ENCODE measurements at regions not wholly inside any gene's neighbourhood (a gene's known extent, or its start where the extent isn't known, plus 50 kb on each side); places are given as distances from the start of the nearest gene placed in this dataset.

DNA sequence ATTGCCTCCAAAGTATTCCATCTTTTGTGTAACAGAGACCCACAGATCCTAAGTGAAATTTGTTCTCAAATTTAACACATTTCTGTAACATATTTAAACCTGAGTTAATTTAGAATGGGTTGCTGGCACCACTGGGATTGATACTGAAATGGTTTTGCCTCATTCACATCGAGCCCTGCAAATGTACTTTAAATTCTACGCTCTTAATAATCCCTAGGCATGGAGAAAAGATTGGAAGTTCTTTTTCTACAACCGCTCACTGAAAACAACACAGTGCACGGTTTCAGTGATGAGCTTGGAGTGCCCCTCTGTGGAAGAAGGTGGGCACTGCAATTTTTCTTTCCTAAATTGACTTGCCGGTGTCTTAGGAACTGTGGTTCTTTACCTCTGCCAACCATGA lies 109.9 kb upstream of the ATP11B start:
- peaks cover 5 to 6% of the 10 kb centered on the region in 2 donors for H3K4me1 ChIP-seq (replicated peaks in 1 of 2)
- H3K27ac ChIP-seq: no peak overlapping the region
- peak; percentile 69 to 84 (median 74) for ATAC-seq (replicated peaks in 6 of 8)
- WGBS, 10 experiments: 0 to 7% (median 2%) methylated on average over 1 to 5 of the region's 5 CpGs; no CpG with 5 or more reads in 1 of the 10 experiments
- in situ Hi-C loops (cut with MboI; ENCODE audit: low pct_unique_long_range_greater_than_20kb in 2 of 9, low sequenced_read_pairs in 9 of 9, unreplicated experiment in 9 of 9): loop anchor here in 5 of 9 experiments (25.0 kb wide), 2 partner anchors 421 to 971 kb away; partner anchors contain the start of gene SOX2 (in 4 of the 5)
- H3K4me3 ChIP-seq: peak overlapping the region in 2 of 5 donors; percentile 51 to 61

DNA sequence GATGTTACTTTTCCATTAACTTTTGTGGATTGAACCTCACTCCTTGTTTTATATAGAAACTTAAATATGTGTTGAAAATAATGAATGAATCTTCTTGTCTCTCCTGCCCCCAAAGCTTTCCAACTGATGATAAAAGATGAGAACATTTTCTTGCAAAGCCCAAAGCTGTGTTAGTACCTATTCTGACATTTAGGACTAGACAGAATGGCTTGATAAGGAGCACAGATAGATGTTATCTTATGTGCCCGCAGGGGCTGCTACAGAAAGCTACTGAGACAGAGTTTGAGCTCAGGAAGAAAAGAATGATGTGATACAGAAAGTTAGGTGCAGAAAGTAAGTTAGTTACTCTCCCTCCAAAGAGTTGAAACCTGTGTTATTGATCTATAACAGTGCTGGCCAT lies 109.4 kb upstream of the ATP11B start:
- no peak overlapping the region for H3K4me3 ChIP-seq
- in situ Hi-C loops (cut with MboI; ENCODE audit: low pct_unique_long_range_greater_than_20kb in 2 of 9, low sequenced_read_pairs in 9 of 9, unreplicated experiment in 9 of 9): loop anchor here in 5 of 9 experiments (25.0 kb wide), 2 partner anchors 422 to 972 kb away; partner anchors contain the start of gene SOX2 (in 4 of the 5)
- peaks cover 5 to 6% of the 10 kb centered on the region in 2 donors for H3K4me1 ChIP-seq (replicated peaks in 1 of 2)
- WGBS, 10 experiments: 0 to 29% (median 0%) methylated on average over 1 of the region's 1 CpG; no CpG with 5 or more reads in 2 of the 10 experiments
- no peak overlapping the region for H3K27ac ChIP-seq
- ATAC-seq (replicated peaks in 6 of 8): no peak

DNA sequence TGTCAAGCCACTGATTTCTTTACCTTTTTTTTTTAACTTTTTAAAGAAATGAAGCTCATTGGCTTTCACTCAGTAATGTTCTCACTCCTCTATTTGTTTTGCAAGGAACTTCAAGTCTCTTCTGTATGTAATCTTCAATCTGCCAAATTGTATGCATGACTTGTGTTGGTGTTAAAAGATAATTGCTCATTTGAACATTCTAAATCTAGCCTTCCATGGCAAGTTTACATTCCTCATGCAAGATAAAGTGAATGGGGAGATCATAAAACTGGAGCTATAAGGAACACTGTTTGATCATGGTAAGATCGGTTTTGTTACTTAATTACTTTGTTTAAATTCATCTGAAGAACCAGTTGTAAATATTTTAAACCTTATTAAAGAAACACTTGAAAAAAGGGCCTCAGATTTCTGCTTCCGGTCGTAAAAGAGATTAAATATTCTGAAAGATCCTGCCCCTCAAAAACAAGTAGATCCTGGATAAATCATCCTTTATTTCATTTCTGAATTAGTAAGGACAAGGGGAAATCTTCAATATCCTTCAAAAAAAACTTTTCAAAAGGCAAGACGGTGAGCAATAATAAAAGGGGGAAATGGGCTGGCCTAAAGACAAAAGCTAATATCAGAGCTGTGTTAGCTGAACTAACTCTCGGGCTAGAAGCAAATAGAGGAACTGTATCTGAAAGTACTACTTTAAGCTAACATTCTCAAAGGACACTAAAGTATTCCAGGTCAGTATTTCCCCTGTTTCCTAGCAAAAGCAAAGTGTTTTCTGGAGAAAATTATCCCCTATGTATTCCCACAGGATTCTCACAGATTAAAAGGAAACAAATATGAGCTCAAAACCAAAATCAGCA lies 107.0 kb upstream of the ATP11B start:
- Histone ChIP-seq H3K4me3 (no peak overlapping the region), H3K4me1 (replicated peaks in 1 of 2) (peaks cover 6 to 15% of the 10 kb centered on the region in 2 donors), H3K27ac (no peak overlapping the region)
- in situ Hi-C loops (cut with MboI; ENCODE audit: low pct_unique_long_range_greater_than_20kb in 2 of 9, low sequenced_read_pairs in 9 of 9, unreplicated experiment in 9 of 9): loop anchor here in 5 of 9 experiments (25.0 kb wide), 2 partner anchors 424 to 974 kb away; partner anchors contain the start of gene SOX2 (in 4 of the 5)
- no peak for ATAC-seq (replicated peaks in 6 of 8)
- WGBS, 10 experiments: 27 to 100% (median 70%) methylated on average over 1 to 5 of the region's 5 CpGs

DNA sequence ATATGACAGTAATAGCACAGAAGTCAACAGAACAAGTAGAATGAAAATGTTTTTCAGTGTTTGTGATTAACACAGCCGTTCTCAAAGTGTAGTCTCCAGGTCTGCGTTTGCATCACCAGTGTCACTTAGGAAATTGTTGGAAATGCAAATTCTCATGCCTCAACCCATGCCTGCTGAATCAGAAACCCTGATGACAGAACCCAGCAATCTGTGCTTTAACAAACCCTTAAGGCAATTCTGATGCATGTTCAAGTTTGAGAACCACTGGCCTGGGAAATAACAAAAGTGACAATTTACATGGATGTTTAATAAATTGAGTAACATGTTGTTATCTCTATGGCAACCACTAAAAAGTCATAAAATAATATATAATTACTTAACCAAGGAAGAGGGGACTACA lies 103.1 kb upstream of the ATP11B start:
- H3K27ac ChIP-seq: peak overlapping the region in 1 of 2 donors; percentile 12
- ATAC-seq (replicated peaks in 6 of 8): peak in 5 of 8 experiments; percentile 31 to 93 (median 38)
- in situ Hi-C loops (cut with MboI; ENCODE audit: low pct_unique_long_range_greater_than_20kb in 2 of 9, low sequenced_read_pairs in 9 of 9, unreplicated experiment in 9 of 9): loop anchor here in 5 of 9 experiments (25.0 kb wide), 2 partner anchors 428 to 978 kb away; partner anchors contain the start of gene SOX2 (in 4 of the 5)
- peaks cover 0 to 10% of the 10 kb centered on the region in 2 donors for H3K4me1 ChIP-seq (replicated peaks in 1 of 2)
- WGBS, 10 experiments: 25 to 72% (median 42%) methylated on average over 2 of the region's 2 CpGs; no CpG with 5 or more reads in 1 of the 10 experiments
- H3K4me3 ChIP-seq: no peak overlapping the region

DNA sequence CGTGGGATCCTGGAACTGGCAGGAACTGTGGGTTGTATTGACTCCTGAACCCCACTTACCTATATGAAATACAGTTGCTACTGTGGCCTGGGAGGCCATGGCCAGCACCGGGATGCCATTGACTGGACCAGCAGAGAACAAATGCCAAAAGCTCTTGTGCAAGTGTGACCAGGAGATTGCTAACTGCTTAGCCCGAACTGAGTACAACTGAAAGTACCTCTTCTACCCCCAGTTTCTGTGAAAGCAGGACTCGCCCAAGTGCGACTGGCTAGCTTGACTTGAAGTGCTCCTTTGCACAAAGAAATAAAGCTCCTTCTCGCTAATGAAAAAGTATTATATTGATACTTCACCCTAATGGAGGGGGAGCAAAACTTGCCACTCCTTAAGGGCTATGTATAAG lies 101.3 kb upstream of the ATP11B start:
- in situ Hi-C loops (cut with MboI; ENCODE audit: low pct_unique_long_range_greater_than_20kb in 2 of 9, low sequenced_read_pairs in 9 of 9, unreplicated experiment in 9 of 9): loop anchor here in 5 of 9 experiments (25.0 kb wide), 2 partner anchors 430 to 980 kb away; partner anchors contain the start of gene SOX2 (in 4 of the 5)
- H3K4me1 ChIP-seq (replicated peaks in 1 of 2): peaks cover 0 to 10% of the 10 kb centered on the region in 2 donors
- H3K4me3 ChIP-seq: no peak overlapping the region
- H3K27ac ChIP-seq: no peak overlapping the region
- WGBS, 10 experiments: 0 to 100% (median 69%) methylated on average over 2 to 5 of the region's 6 CpGs; no CpG with 5 or more reads in 3 of the 10 experiments
- ATAC-seq (replicated peaks in 6 of 8): no peak

DNA sequence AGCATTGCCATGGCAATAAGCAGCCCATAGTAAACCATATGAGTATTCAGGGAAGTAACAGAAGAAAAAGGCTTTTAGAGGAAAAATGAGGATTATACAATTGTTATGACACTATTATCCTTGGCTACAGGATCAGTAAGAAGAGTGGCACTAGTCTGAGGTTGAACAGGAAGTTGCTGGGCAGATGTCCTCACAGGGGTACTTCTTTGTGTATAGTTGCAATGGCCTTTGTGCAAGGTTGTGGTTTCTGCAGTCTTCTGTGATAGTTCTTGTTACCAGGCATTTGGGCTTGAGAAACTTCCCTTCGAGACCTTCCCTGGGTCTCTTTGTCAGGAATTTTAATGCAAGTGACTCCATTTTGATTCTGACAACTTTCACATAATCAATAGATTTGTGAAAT lies 100.6 kb upstream of the ATP11B start:
- ATAC-seq (replicated peaks in 6 of 8): no peak
- Histone ChIP-seq H3K4me1 (replicated peaks in 1 of 2) (peaks cover 0 to 10% of the 10 kb centered on the region in 2 donors), H3K27ac (no peak overlapping the region), H3K4me3 (no peak overlapping the region)
- WGBS, 10 experiments: 0 to 100% (median 83%) methylated on average over 1 of the region's 1 CpG; no CpG with 5 or more reads in 5 of the 10 experiments
- in situ Hi-C loops (cut with MboI; ENCODE audit: low pct_unique_long_range_greater_than_20kb in 2 of 9, low sequenced_read_pairs in 9 of 9, unreplicated experiment in 9 of 9): loop anchor here in 5 of 9 experiments (25.0 kb wide), 2 partner anchors 430 to 980 kb away; partner anchors contain the start of gene SOX2 (in 4 of the 5)

DNA sequence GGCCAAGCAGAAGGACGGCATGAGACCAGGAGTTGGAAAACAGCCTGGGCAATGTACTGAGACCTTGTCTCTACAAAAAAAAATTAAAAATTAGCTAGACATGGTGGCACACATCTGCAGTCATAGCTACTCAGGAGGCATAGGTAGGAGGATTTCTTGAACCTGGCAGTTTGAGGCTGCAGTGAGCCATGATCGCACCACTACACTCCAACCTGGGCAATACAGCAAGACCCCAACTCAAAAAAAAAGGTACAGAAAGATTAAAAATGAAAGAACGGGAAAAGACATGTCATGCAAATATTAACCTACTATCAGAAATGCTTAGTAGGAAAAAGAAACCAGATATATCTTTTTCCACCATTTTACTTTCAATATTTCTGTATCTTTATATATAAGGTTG lies 99.6 kb upstream of the ATP11B start:
- WGBS, 10 experiments: 0 to 100% (median 93%) methylated on average over 1 to 3 of the region's 3 CpGs
- in situ Hi-C loops (cut with MboI; ENCODE audit: low pct_unique_long_range_greater_than_20kb in 2 of 9, low sequenced_read_pairs in 9 of 9, unreplicated experiment in 9 of 9): loop anchor here in 5 of 9 experiments (25.0 kb wide), 2 partner anchors 431 to 981 kb away; partner anchors contain the start of gene SOX2 (in 4 of the 5)

DNA sequence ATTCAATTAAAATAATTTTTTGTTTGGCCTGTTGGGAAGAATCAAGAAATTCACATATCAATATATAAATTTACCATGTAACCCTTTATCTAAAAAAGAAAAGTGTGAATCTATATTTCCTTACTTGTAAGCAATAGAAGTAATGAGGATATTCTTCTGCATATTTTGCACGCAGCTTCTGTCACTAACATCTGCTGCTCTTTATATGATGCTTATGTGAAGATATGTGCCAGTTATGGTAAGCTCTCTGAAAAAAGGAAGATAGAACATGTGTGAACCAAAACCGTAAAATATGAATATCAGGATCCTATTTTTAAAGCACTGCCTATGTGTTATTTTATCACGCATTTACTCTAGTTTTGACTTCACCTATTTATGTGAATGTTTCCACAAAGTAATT lies 96.4 kb upstream of the ATP11B start:
- ATAC-seq (replicated peaks in 6 of 8): no peak
- 7 to 100% (median 71%) methylated on average over 1 to 3 of the region's 3 CpGs; no CpG with 5 or more reads in 2 of the 10 experiments for WGBS, 10 experiments
- Histone ChIP-seq H3K27ac (no peak overlapping the region), H3K4me3 (no peak overlapping the region), H3K4me1 (replicated peaks in 1 of 2) (no peaks in the 10 kb centered on the region)
- in situ Hi-C loops (cut with MboI; ENCODE audit: low pct_unique_long_range_greater_than_20kb in 2 of 9, low sequenced_read_pairs in 9 of 9, unreplicated experiment in 9 of 9): loop anchor here in 5 of 9 experiments (25.0 kb wide), 2 partner anchors 435 to 985 kb away; partner anchors contain the start of gene SOX2 (in 4 of the 5)

More for the DNA sequence above, 99.6 kb upstream of the ATP11B start:
- Histone ChIP-seq H3K4me1 (replicated peaks in 1 of 2) (peaks cover 0 to 10% of the 10 kb centered on the region in 2 donors), H3K27ac (no peak overlapping the region), H3K4me3 (no peak overlapping the region)
- no peak for ATAC-seq (replicated peaks in 6 of 8)

DNA sequence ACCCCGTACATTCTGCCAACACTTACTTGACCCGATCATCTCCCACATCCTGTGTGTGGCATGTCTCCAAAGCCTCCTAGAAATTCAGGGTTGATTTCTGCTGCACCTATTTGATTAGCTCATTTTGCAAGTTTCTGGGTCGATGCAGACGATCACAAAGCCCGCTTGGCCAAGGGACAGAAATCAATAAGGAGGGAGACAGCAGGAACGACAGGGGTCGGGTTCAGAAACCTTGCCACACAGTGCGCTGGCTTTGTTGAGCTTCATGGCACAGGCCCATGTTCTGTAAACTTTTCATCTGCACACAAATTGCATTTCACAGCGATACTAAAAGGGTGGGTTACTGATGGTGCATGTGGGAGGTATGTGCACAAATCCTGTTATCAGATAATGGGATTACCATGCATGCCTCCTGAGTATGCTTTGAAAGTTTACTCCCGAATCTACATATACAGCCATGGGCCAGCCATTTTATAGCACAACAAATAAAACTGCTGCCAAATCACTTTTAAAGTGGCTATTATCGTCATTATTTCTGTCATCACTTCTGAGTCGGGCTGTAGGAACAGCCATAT lies 95.9 kb upstream of the ATP11B start:
- Histone ChIP-seq H3K4me3 (no peak overlapping the region), H3K27ac (no peak overlapping the region), H3K4me1 (replicated peaks in 1 of 2) (no peaks in the 10 kb centered on the region)
- in situ Hi-C loops (cut with MboI; ENCODE audit: low pct_unique_long_range_greater_than_20kb in 2 of 9, low sequenced_read_pairs in 9 of 9, unreplicated experiment in 9 of 9): loop anchor here in 5 of 9 experiments (25.0 kb wide), 2 partner anchors 435 to 985 kb away; partner anchors contain the start of gene SOX2 (in 4 of the 5)
- WGBS, 10 experiments: 20 to 100% (median 80%) methylated on average over 1 to 10 of the region's 12 CpGs; no CpG with 5 or more reads in 1 of the 10 experiments
- ATAC-seq (replicated peaks in 6 of 8): peak in 3 of 8 experiments; percentile 46 to 96 (median 93)

DNA sequence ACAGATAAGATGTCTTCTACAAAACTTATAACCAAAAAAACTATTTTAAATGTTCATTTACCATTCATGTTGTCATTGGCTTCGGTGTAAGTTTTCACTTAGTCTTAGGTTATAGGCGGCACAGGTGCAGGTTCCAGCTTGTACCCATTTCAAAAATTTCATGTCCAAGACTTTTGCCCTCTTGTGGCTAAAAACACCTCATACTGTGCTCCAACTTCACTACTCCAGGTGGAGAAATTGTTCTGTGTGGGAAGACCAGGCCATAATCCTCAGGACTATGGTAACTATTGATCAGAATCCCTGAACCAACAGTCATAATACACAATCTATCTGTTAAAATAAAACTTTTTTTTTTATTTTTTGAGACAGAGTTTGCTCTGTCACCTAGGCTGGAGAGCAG lies 95.2 kb upstream of the ATP11B start:
- in situ Hi-C loops (cut with MboI; ENCODE audit: low pct_unique_long_range_greater_than_20kb in 2 of 9, low sequenced_read_pairs in 9 of 9, unreplicated experiment in 9 of 9): loop anchor here in 5 of 9 experiments (25.0 kb wide), 2 partner anchors 436 to 986 kb away; partner anchors contain the start of gene SOX2 (in 4 of the 5)
- ATAC-seq (replicated peaks in 6 of 8): peak in 1 of 8 experiments; percentile 14
- Histone ChIP-seq H3K27ac (no peak overlapping the region), H3K4me3 (no peak overlapping the region), H3K4me1 (replicated peaks in 1 of 2) (no peaks in the 10 kb centered on the region)
- WGBS, 10 experiments: 40 to 100% (median 98%) methylated on average over 1 to 2 of the region's 2 CpGs

DNA sequence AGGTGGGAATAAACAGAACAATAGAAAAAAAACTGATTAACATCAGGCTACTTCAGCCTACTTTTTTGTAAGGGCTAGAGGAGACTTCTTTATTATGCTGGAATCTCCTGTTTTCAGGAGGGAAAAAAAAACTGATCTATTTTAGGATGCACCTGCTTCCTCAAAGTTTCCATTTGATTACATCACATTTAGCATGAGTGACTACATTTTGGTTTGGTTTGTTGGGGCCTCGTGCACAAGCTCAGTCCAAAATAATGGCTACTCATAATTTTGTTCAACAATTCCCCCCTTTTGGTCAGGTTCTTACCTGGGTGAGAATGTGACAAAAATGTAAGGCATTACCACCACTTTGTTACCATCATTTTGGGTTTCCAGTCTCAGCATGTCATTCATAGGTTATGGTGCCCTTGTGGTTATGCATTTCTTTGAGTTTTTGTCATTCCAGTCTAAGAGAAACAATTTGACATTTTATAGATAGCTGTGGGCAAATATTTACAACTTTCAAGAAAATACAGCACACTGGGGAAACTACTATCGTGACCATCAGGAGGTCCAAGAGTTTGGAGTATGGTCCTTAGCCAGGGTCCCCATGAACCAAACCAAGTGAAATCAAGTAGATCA lies 93.6 kb upstream of the ATP11B start:
- in situ Hi-C loops (cut with MboI; ENCODE audit: low pct_unique_long_range_greater_than_20kb in 2 of 9, low sequenced_read_pairs in 9 of 9, unreplicated experiment in 9 of 9): loop anchor here in 6 of 9 experiments (25.0 kb wide), 4 partner anchors 138 to 987 kb away; partner anchors contain the start of genes SOX2 (in 4 of the 6) and DCUN1D1 (in 1 of the 6)
- no peaks in the 10 kb centered on the region for H3K4me1 ChIP-seq (replicated peaks in 1 of 2)
- WGBS, 10 experiments: 0 to 100% (median 81%) methylated on average over 1 to 2 of the region's 2 CpGs; no CpG with 5 or more reads in 1 of the 10 experiments
- ATAC-seq (replicated peaks in 6 of 8): no peak
- H3K27ac ChIP-seq: no peak overlapping the region
- no peak overlapping the region for H3K4me3 ChIP-seq

DNA sequence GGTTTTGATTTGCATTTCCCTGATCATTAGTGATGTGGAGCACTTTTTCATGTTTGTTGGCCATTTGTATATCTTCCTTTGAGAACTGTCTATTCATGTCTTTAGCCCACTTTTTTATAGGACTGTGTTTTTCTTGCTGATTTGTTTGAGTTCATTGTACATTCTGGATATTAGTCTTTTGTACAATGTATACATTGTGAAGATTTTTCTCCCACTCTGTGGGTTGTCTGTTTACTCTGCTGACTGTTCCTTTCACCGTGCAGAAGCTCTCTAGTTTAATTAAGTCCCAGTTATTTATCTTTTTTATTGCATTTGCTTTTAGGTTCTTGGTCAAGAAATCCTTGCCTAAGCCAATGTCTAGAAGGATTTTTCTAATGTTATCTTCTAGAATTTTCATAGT lies 91.1 kb upstream of the ATP11B start:
- Histone ChIP-seq H3K27ac (no peak overlapping the region), H3K4me1 (replicated peaks in 1 of 2) (no peaks in the 10 kb centered on the region), H3K4me3 (no peak overlapping the region)
- WGBS, 10 experiments: 0 to 100% (median 75%) methylated on average over 1 of the region's 1 CpG; no CpG with 5 or more reads in 1 of the 10 experiments
- in situ Hi-C loops (cut with MboI; ENCODE audit: low pct_unique_long_range_greater_than_20kb in 2 of 9, low sequenced_read_pairs in 9 of 9, unreplicated experiment in 9 of 9): loop anchor here in 1 of 9 experiments (25.0 kb wide), 2 partner anchors 135 to 285 kb away; partner anchors contain the start of gene DCUN1D1
- no peak for ATAC-seq (replicated peaks in 6 of 8)

Measured in motor neuron (in vitro differentiated cells).